ENCODE measurements at regions not wholly inside any gene's neighbourhood (a gene's known extent, or its start where the extent isn't known, plus 50 kb on each side); places are given as distances from the start of the nearest gene placed in this dataset.

- ChIA-PET POLR2A (no interaction called here), CTCF (ENCODE audit: low intra/inter-chr PET ratio, low total read pairs) (no interaction called here)
- no TSS peak for BruUV-seq (replicated peaks)
- no peak for ATAC-seq
- 100% methylated on average over 1 of the region's 1 CpG for WGBS (ENCODE audit: low lambda C conversion rate)
- Histone ChIP-seq H3K9me3 (ENCODE audit: low read length) (no peaks in the 10 kb centered on the region), H3K27ac (ENCODE audit: extremely low read length, insufficient read depth, low read length) (no peak overlapping the region), H3K4me2 (ENCODE audit: low read depth, low read length) (no peak overlapping the region), H3K27me3 (ENCODE audit: control insufficient read depth in 1 of 2, insufficient read depth in 2 of 2, low read length in 2 of 2) (peaks cover 0 to 7% of the 10 kb centered on the region in 2 experiments; a peak in 3 of 5 replicates), H3K4me3 (replicated peaks in 1 of 3; ENCODE audit: insufficient read depth in 1 of 3, low read depth in 2 of 3, low read length in 3 of 3) (no peak overlapping the region), H3K9ac (ENCODE audit: insufficient read depth, low read depth, low read length) (no peak overlapping the region), H2AFZ (ENCODE audit: low read length) (no peak overlapping the region), H3K36me3 (replicated peaks in 1 of 2; ENCODE audit: control insufficient read depth in 1 of 2, insufficient read depth in 2 of 2, low read length in 2 of 2) (no peaks in the 10 kb centered on the region), H4K20me1 (ENCODE audit: insufficient read depth, low read length) (no peaks in the 10 kb centered on the region), H3K79me2 (ENCODE audit: insufficient read depth, low read length) (no peaks in the 10 kb centered on the region), H3K4me1 (ENCODE audit: insufficient read depth, low read length) (no peaks in the 10 kb centered on the region)
- no peak for TF ChIP-seq ZNF446 (CRISPR knock-in tag; IDR thresholded peaks at IDR 0.05)
- no peak for TF ChIP-seq ZNF749 (CRISPR knock-in tag; IDR thresholded peaks at IDR 0.05; ENCODE audit: borderline replicate concordance)
- TF ChIP-seq SMYD3 (CRISPR knock-in tag; IDR thresholded peaks at IDR 0.05), result no peak
- TF ChIP-seq SATB2 (CRISPR knock-in tag; IDR thresholded peaks at IDR 0.05), result no peak
- TF ChIP-seq ZNF484 (CRISPR knock-in tag; IDR thresholded peaks at IDR 0.05; ENCODE audit: borderline replicate concordance, low read depth), result no peak
- intact Hi-C loops (cut with micrococcal nuclease; ENCODE audit: unreplicated experiment), result no loop called here
- DNase-seq (ENCODE audit: low spot score), result no peak
- FAIRE-seq, result no peak
- in situ Hi-C loops (cut with HindIII; ENCODE audit: extremely low pct_ligation_motif_present, low pct_unique_long_range_greater_than_20kb), result no loop called here
Measured at GRCh38 chr13:99133230-99133629, 67.4 kb upstream of the UBAC2 start.

- Histone ChIP-seq H3K79me2 (ENCODE audit: insufficient read depth, low read length) (no peaks in the 10 kb centered on the region), H3K4me2 (ENCODE audit: low read depth, low read length) (no peak overlapping the region), H3K9me3 (ENCODE audit: low read length) (no peaks in the 10 kb centered on the region), H3K9ac (ENCODE audit: insufficient read depth, low read depth, low read length) (no peak overlapping the region), H3K27ac (ENCODE audit: extremely low read length, insufficient read depth, low read length) (no peak overlapping the region), H3K4me3 (replicated peaks in 1 of 3; ENCODE audit: insufficient read depth in 1 of 3, low read depth in 2 of 3, low read length in 3 of 3) (no peak overlapping the region), H3K36me3 (replicated peaks in 1 of 2; ENCODE audit: control insufficient read depth in 1 of 2, insufficient read depth in 2 of 2, low read length in 2 of 2) (no peaks in the 10 kb centered on the region), H2AFZ (ENCODE audit: low read length) (no peak overlapping the region), H4K20me1 (ENCODE audit: insufficient read depth, low read length) (no peaks in the 10 kb centered on the region), H3K4me1 (ENCODE audit: insufficient read depth, low read length) (no peaks in the 10 kb centered on the region), H3K27me3 (ENCODE audit: control insufficient read depth in 1 of 2, insufficient read depth in 2 of 2, low read length in 2 of 2) (peaks cover 0 to 7% of the 10 kb centered on the region in 2 experiments; a peak in 3 of 5 replicates)
- CTCF ChIA-PET (ENCODE audit: low intra/inter-chr PET ratio, low total read pairs), result no interaction called here
- intact Hi-C loops (cut with micrococcal nuclease; ENCODE audit: unreplicated experiment), result no loop called here
- BruUV-seq (replicated peaks), result no TSS peak
- TF ChIP-seq HIC2 (CRISPR knock-in tag; IDR thresholded peaks at IDR 0.05; ENCODE audit: low read depth) (no peak), STAT5B (CRISPR knock-in tag; IDR thresholded peaks at IDR 0.05) (no peak), RAD51 (IDR thresholded peaks at IDR 0.05; ENCODE audit: borderline replicate concordance) (no peak), CBX1 (IDR thresholded peaks at IDR 0.05; ENCODE audit: low read depth) (no peak), ZNF740 (CRISPR knock-in tag; IDR thresholded peaks at IDR 0.05) (no peak), ZNF383 (CRISPR knock-in tag; IDR thresholded peaks at IDR 0.05; ENCODE audit: borderline replicate concordance) (no peak), PHB2 (IDR thresholded peaks at IDR 0.05; ENCODE audit: partially characterized antibody) (no peak), ZNF850 (CRISPR knock-in tag; conservative IDR thresholded peaks at IDR 0.05) (no peak), ZSCAN29 (CRISPR knock-in tag; conservative IDR thresholded peaks at IDR 0.05) (no peak), IRF9 (CRISPR knock-in tag; IDR thresholded peaks at IDR 0.05; ENCODE audit: borderline replicate concordance) (no peak)
- FAIRE-seq (no peak), ATAC-seq (no peak), DNase-seq (ENCODE audit: low spot score) (no peak)
- WGBS (ENCODE audit: low lambda C conversion rate), result 3% methylated on average over 3 of the region's 3 CpGs
- in situ Hi-C loops (cut with HindIII; ENCODE audit: extremely low pct_ligation_motif_present, low pct_unique_long_range_greater_than_20kb), result no loop called here
- POLR2A ChIA-PET, result no interaction called here
Measured at GRCh38 chr13:99133848-99134247, 66.8 kb upstream of the UBAC2 start.

Measured in HepG2 (cell line).